ENCODE measurements at regions not wholly inside any gene's neighbourhood (a gene's known extent, or its start where the extent isn't known, plus 50 kb on each side); places are given as distances from the start of the nearest gene placed in this dataset.

DNA sequence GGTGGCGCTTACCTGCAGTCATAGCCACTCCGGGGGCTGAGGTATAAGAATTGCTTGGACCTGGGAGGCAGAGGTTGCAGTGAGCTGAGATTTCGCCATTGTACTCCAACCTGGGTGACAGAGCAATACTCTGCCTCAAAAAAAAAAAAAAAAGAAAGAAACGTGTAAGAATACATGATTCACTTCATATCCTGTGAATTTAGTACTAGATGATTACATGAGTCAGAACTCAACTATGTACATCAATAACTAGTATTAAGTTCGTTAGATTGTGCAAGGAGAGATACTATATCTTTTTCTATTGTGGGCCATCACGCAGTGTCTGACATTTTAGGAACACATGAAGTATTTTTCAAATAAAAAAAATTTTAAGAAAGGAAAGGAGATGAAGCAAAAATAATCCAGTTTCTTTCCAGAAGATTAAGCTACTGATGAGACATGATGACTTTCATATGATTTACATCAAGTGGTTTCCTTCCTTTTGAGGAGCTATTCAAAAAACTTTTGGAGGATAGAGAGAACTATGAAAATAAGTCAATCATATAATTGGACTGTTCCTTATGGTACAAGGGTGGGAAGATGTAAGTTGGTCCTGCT, 64.7 kb upstream of the EXOC1L start:
- DNase-seq (ENCODE audit: low read depth): no peak

DNA sequence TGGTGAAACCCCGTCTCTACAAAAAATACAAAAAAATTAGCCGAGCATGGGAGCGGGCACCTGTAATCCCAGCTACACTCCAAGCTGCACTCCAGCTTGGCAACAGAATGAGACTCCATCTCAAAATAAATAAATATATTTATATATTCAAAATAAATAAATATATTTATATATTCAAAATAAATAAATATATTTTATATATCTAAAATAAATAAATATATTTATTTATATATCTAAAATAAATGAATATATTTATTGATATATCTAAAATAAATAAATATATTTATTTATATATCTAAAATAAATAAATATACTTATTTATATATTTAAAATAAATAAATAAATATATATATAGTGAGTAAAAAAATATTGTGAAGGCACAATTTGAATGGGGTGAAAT, 63.4 kb upstream of the EXOC1L start:
- DNase-seq (ENCODE audit: low read depth): no peak

DNA sequence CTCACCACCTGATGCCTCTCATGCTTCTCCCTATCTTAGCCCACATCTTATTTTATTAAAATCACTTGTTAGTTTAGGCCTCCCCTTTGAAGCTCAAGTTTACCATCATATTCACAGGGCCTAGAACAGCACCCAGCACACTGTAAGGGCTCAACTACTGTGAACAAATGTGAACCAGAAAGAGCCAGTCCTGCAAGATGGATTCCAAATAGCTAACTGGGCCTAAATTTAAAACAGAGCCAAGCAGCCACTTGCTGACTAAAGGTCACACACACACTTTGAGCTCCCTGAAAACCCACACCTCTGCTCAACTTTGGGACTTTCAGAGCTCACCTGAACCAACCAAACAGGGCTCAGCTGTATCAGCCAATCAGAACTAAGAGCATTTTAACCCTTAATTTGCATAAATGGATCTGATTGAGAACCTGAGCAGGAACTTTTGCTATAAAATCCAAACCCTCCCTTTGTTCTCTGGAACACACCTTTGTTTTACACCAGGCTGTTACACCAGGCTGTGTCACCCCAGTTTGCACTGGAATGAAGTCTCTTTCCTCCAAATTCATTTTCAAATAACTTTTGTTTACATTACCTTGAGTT, 62.1 kb upstream of the EXOC1L start:
- DNase-seq (ENCODE audit: low read depth): no peak

DNA sequence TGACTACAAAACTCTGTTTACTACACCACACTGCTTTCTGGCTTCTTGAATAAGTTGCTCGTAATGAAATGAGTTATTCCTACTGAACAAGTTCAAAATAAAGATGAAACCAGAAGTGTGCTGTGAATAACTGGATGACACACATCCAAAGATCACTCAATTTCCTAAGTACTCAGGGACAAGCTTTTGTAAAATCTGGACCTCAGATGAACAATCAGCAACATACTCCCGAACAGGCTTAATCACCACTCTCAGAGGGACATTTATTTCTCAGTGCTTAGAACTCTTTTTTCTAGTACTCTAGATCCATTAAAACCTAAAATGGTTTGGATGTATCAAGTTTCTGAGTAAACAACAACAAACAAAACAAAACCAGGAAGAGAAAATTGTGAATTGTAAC, 61.5 kb upstream of the EXOC1L start:
- DNase-seq (ENCODE audit: low read depth): no peak

DNA sequence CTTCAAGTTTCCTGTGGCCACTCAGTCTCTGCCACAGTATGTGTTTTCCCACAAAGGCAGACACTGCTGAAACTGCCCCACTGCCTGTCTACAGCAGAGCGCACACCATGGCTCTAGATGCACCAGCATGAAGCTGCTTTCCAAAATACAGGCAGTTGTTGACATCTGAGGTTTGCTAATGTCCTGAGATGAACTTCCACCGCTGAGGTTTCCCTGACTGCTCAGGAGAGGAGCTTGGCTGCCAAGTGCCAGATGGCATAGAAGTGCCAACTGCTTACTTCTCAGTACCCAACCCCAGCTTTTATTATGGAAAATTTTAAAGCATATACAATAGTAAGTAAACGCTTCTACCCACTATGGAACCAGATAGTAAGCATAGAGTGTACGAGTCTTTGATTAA, 61.0 kb upstream of the EXOC1L start:
- no peak for DNase-seq (ENCODE audit: low read depth)

DNA sequence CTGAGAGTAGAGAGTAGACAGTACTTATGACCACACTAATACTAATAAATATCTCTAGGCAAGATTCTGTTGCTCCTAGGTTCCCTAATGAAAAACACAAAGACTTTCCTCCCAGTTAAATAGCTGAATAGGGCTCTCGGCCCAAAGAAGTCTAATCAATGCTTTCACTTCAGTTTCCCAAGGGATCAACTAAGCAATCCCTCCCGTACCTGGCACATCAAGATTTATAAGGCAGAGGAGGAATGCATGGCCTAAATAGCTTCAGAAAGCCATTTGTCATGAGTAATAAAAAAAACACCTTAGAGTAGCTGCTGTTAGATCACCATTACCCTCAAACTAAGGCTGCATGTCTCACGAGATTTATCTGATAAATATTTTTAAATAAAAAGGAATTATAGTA, 56.8 kb upstream of the EXOC1L start:
- DNase-seq (ENCODE audit: low read depth): no peak

DNA sequence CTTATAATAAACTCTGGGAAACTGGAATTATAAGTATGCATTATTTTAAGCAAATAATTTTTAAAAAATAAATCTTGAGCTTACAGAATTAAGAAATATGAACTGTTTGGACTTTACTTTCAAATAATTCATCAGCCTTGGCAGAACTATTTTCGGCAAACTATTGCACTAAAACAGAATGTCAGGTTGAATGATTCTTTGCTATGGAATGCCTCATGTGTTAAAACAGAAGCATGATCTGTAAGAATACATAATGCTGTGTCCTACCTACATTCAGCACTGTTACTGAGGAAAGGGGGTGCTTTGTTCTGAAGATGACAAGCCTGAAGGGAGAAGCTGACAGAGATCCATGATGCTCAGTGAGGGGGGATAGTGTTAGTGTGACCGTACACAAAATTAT, 55.6 kb upstream of the EXOC1L start:
- DNase-seq (ENCODE audit: low read depth): no peak

DNA sequence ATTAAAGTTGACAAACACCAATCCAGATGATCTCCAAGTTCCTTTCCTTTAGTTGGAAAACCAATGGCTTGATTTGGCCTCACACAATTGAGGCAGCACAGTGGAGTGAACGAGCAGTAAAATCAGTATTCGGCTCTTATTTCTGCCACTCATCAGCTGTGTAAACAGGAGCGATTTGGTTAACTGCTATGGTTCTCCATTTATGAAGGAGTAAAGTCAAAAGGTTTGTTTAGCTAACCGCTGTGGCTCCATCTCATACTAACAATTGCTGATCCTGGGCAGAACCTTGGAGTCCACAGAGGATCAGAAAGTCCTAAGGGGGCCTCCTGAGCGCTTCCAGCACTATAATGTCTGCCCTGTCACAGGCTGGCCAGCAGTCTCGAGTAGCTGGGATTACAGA, 54.5 kb upstream of the EXOC1L start:
- DNase-seq (ENCODE audit: low read depth): no peak

DNA sequence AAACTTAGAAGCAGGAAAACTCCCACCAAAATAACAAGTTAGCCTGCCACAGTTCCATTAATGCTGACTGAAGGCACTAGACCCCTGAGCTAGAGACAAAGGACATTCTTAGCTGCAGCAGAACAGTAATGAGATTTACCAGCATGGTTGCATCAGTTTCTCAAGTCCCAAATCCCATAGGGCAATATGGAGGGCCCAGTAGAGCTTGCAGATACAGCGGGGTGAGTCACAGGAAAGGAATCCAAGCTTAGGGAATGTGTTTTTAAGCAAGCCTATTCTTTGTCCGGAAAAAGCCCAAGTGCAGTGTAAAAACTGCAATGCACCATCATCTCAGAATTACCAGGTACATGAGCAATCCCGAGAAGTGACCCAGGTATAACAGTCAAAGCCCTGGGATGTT, 51.3 kb upstream of the EXOC1L start:
- peak; percentile 50 for DNase-seq (ENCODE audit: low read depth)
